A549 (cell line): ENCODE measurements at regions not wholly inside any gene's neighbourhood (a gene's known extent, or its start where the extent isn't known, plus 50 kb on each side); places are given as distances from the start of the nearest gene placed in this dataset.

Experiments used
- CBX2 ChIP-seq: fragments of 200-600 bp; sonication (generic); IDR thresholded peaks from 2 replicates; pipeline ENCODE4 v1.6.1; 2016; ENCODE audit warnings: low read depth, mild to moderate bottlenecking, borderline replicate concordance
- CTCF ChIP-seq: fragments of >200 bp; sonication (Bioruptor Twin); formaldehyde crosslinking; IDR thresholded peaks from 3 replicates; pipeline ENCODE4 v1.5.1; 2016
- ELK1 ChIP-seq: fragments of 150-350 bp; IDR thresholded peaks from 2 replicates; pipeline ENCODE4 v1.6.1; 2014; ENCODE audit warnings: low read depth, mild to moderate bottlenecking, low read length
- EP300 ChIP-seq, 2 experiments: fragments of >200 bp; sonication (Bioruptor Twin); formaldehyde crosslinking; IDR thresholded peaks; 2 replicates in 1 of 2; 3 replicates in 1 of 2; pipeline ENCODE4 v1.6.1; 2016 to 2017
- FOSB ChIP-seq: fragments of 250-450 bp; sonication (Bioruptor Pico); IDR thresholded peaks from 2 replicates; pipeline ENCODE4 v1.5.0; 2020; ENCODE audit warnings: mild to moderate bottlenecking, moderate library complexity
- KDM5A ChIP-seq: fragments of 200-600 bp; sonication (generic); IDR thresholded peaks from 2 replicates; pipeline ENCODE4 v1.6.1; 2016; ENCODE audit warnings: antibody characterized with exemption, mild to moderate bottlenecking
- MAX ChIP-seq: IDR thresholded peaks from 2 replicates; pipeline ENCODE4 v1.6.1; 2012
- MAZ ChIP-seq: fragments of 150-350 bp; IDR thresholded peaks from 2 replicates; pipeline ENCODE4 v1.6.1; 2014; ENCODE audit warnings: antibody characterized with exemption, low read depth, low read length, borderline replicate concordance
- PHF8 ChIP-seq: fragments of 200-600 bp; sonication (generic); IDR thresholded peaks from 2 replicates; pipeline ENCODE4 v1.6.1; 2016; ENCODE audit warnings: low read depth, mild to moderate bottlenecking, antibody characterized with exemption, moderate library complexity, borderline replicate concordance
- RAD21 ChIP-seq, 2 experiments: fragments of >200 bp in 1 of 2; sonication (Bioruptor Twin) in 1 of 2; formaldehyde crosslinking in 1 of 2; IDR thresholded peaks in 1 of 2; conservative IDR thresholded peaks in 1 of 2; 2 replicates in 1 of 2; 3 replicates in 1 of 2; pipeline ENCODE4 v1.6.1; 2012 to 2018; ENCODE audit warnings: inconsistent platforms in 1 of 2
- SMC3 ChIP-seq: fragments of >200 bp; sonication (Bioruptor Twin); formaldehyde crosslinking; IDR thresholded peaks from 3 replicates; pipeline ENCODE4 v1.6.1; 2018; ENCODE audit warnings: inconsistent platforms
- SREBF2 ChIP-seq: fragments of 450-650 bp; IDR thresholded peaks from 2 replicates; pipeline ENCODE4 v1.6.1; 2014; ENCODE audit warnings: mild to moderate bottlenecking, moderate library complexity
- USF2 ChIP-seq: fragments of 450-650 bp; IDR thresholded peaks from 2 replicates; pipeline ENCODE4 v1.6.1; 2014; ENCODE audit warnings: antibody characterized with exemption

- TF ChIP-seq ELK1, result no peak
- TF ChIP-seq CTCF, result no peak
- TF ChIP-seq FOSB, result no peak
- no peak for TF ChIP-seq SREBF2
- no peak for TF ChIP-seq USF2
- no peak for TF ChIP-seq KDM5A
- no peak for TF ChIP-seq CBX2
- no peak for TF ChIP-seq EP300 (IDR thresholded peaks at IDR 0.05)
- TF ChIP-seq PHF8, result no peak
- no peak for TF ChIP-seq MAX
- no peak for TF ChIP-seq SMC3
- no peak for TF ChIP-seq MAZ
- no peak for TF ChIP-seq RAD21 (conservative IDR thresholded peaks at IDR 0.05 in 1 of 2, IDR thresholded peaks at IDR 0.05 in 1 of 2)
Measured at GRCh38 chr9:106479679-106480078, 383.3 kb upstream of the ZNF462 start.
